H9 (cell line): ENCODE measurements at regions not wholly inside any gene's neighbourhood (a gene's known extent, or its start where the extent isn't known, plus 50 kb on each side); places are given as distances from the start of the nearest gene placed in this dataset.

ENCODE experiments used
- DNase-seq: peaks from one replicate; pipeline ENCODE4 v3.0.0-alpha.2; 2017
- H2AFZ ChIP-seq: one replicate; pipeline ENCODE4 v1.6.1; 2013; ENCODE audit warnings: mild to moderate bottlenecking, low read length, control low read depth, moderate library complexity
- H2AK5ac ChIP-seq: 2 replicates; pipeline ENCODE4 v1.6.1; 2013; ENCODE audit warnings: low read length, control low read depth, mixed read lengths; ENCODE audit not compliant: insufficient read length
- H2BK120ac ChIP-seq: one replicate; pipeline ENCODE4 v1.6.1; 2013; ENCODE audit warnings: low read depth, mild to moderate bottlenecking, low read length, control low read depth, inconsistent platforms; ENCODE audit not compliant: poor library complexity, severe bottlenecking
- H2BK12ac ChIP-seq: 2 replicates; pipeline ENCODE4 v1.6.1; 2013; ENCODE audit warnings: low read length, control low read depth, mixed read lengths, low read depth; ENCODE audit not compliant: insufficient read length
- H2BK15ac ChIP-seq: 2 replicates; pipeline ENCODE4 v1.6.1; 2013; ENCODE audit warnings: low read depth, low read length, control low read depth
- H2BK20ac ChIP-seq: one replicate; pipeline ENCODE4 v1.6.1; 2013; ENCODE audit warnings: low read depth, mild to moderate bottlenecking, low read length, control low read depth, inconsistent platforms; ENCODE audit not compliant: poor library complexity, severe bottlenecking
- H2BK5ac ChIP-seq: 2 replicates; pipeline ENCODE4 v1.6.1; 2013; ENCODE audit warnings: low read length, control low read depth, mixed read lengths; ENCODE audit not compliant: insufficient read length
- H3K14ac ChIP-seq: 2 replicates; pipeline ENCODE4 v1.6.1; 2013; ENCODE audit warnings: low read length, control low read depth; ENCODE audit not compliant: insufficient read depth
- H3K18ac ChIP-seq: 2 replicates; pipeline ENCODE4 v1.6.1; 2013; ENCODE audit warnings: low read depth, mild to moderate bottlenecking, mixed read lengths, low read length, control low read depth; ENCODE audit not compliant: insufficient read length
- H3K23ac ChIP-seq: 2 replicates; pipeline ENCODE4 v1.6.1; 2013; ENCODE audit warnings: low read length, control low read depth, mixed read lengths, low read depth; ENCODE audit not compliant: insufficient read length
- H3K23me2 ChIP-seq: 2 replicates; pipeline ENCODE4 v1.6.1; 2013; ENCODE audit warnings: low read depth, mild to moderate bottlenecking, mixed read lengths, low read length, control low read depth; ENCODE audit not compliant: insufficient read length, poor library complexity, severe bottlenecking
- H3K27ac ChIP-seq: 2 replicates; pipeline ENCODE4 v1.5.1; 2013; ENCODE audit warnings: low read length, control low read depth, mixed read lengths, low read depth; ENCODE audit not compliant: insufficient read length
- H3K27me3 ChIP-seq: 2 replicates; pipeline ENCODE4 v1.6.1; 2013; ENCODE audit warnings: low read length, control low read depth, inconsistent platforms; ENCODE audit not compliant: insufficient read depth
- H3K4ac ChIP-seq: 2 replicates; pipeline ENCODE4 v1.6.1; 2013; ENCODE audit warnings: low read depth, mild to moderate bottlenecking, control low read depth, inconsistent platforms, low read length, moderate library complexity
- H3K4me1 ChIP-seq: 2 replicates; pipeline ENCODE4 v1.6.1; 2013; ENCODE audit warnings: low read length, control low read depth, inconsistent platforms; ENCODE audit not compliant: insufficient read depth
- H3K4me2 ChIP-seq: 2 replicates; pipeline ENCODE4 v1.6.1; 2013; ENCODE audit warnings: low read length, control low read depth, mixed read lengths; ENCODE audit not compliant: insufficient read length, insufficient read depth
- H3K56ac ChIP-seq: 2 replicates; pipeline ENCODE4 v1.6.1; 2013; ENCODE audit warnings: low read depth, mild to moderate bottlenecking, mixed read lengths, low read length, control low read depth; ENCODE audit not compliant: insufficient read length
- H3K79me1 ChIP-seq: 2 replicates; pipeline ENCODE4 v1.6.1; 2013; ENCODE audit warnings: low read depth, mild to moderate bottlenecking, moderate library complexity, low read length, control low read depth, inconsistent platforms; ENCODE audit not compliant: insufficient read depth, poor library complexity, severe bottlenecking
- H3K79me2 ChIP-seq: 2 replicates; pipeline ENCODE4 v1.6.1; 2013; ENCODE audit warnings: low read length, control low read depth, inconsistent platforms; ENCODE audit not compliant: insufficient read depth
- H3K9ac ChIP-seq: 2 replicates; pipeline ENCODE4 v1.6.1; 2013; ENCODE audit warnings: low read length, control low read depth, mixed read lengths; ENCODE audit not compliant: insufficient read length; ENCODE audit errors: extremely low read depth
- H3K9me3 ChIP-seq: one replicate; pipeline ENCODE4 v1.6.1; 2013; ENCODE audit warnings: low read depth, low read length, inconsistent platforms; ENCODE audit not compliant: control insufficient read depth
- H3T11ph ChIP-seq: one replicate; pipeline ENCODE4 v1.6.1; 2013; ENCODE audit warnings: mild to moderate bottlenecking, low read length, control low read depth, inconsistent platforms
- H4K20me1 ChIP-seq: one replicate; pipeline ENCODE4 v1.6.1; 2013; ENCODE audit not compliant: control insufficient read depth, insufficient read length, insufficient read depth
- H4K5ac ChIP-seq: 2 replicates; pipeline ENCODE4 v1.6.1; 2013; ENCODE audit warnings: low read depth, mild to moderate bottlenecking, mixed read lengths, low read length, control low read depth; ENCODE audit not compliant: insufficient read length
- H4K8ac ChIP-seq: replicated peaks from 2 replicates; pipeline ENCODE4 v1.6.1; 2013; ENCODE audit warnings: low read length, control low read depth, mixed read lengths, low read depth; ENCODE audit not compliant: insufficient read length
- H4K91ac ChIP-seq: 2 replicates; pipeline ENCODE4 v1.6.1; 2013; ENCODE audit warnings: low read depth, mild to moderate bottlenecking, moderate library complexity, mixed read lengths, low read length, control low read depth; ENCODE audit not compliant: insufficient read length
- H3K27ac Mint-ChIP-seq, 3 experiments: 2 replicates in 2 of 3; 3 replicates in 1 of 3; pipeline ENCODE4 v1.8.0; 2020 to 2021; ENCODE audit warnings: mixed read lengths in 3 of 3, mild to moderate bottlenecking in 1 of 3, moderate library complexity in 1 of 3
- H3K27me3 Mint-ChIP-seq: 2 replicates; pipeline ENCODE4 v1.8.0; 2021; ENCODE audit warnings: low read depth, mild to moderate bottlenecking, moderate library complexity, mixed read lengths
- H3K36me3 Mint-ChIP-seq, 3 experiments: 2 replicates in 2 of 3; 3 replicates in 1 of 3; pipeline ENCODE4 v1.8.0; 2020 to 2021; ENCODE audit warnings: low read depth in 3 of 3, mixed read lengths in 3 of 3; ENCODE audit not compliant: insufficient read depth in 1 of 3
- H3K4me1 Mint-ChIP-seq, 2 experiments: 2 replicates each; pipeline ENCODE4 v1.8.0; 2020; ENCODE audit warnings: mixed read lengths in 2 of 2
- H3K4me3 Mint-ChIP-seq, 2 experiments: 2 replicates in 1 of 2; 3 replicates in 1 of 2; pipeline ENCODE4 v1.8.0; 2020 to 2021; ENCODE audit warnings: mild to moderate bottlenecking in 2 of 2, mixed read lengths in 2 of 2, moderate library complexity in 1 of 2
- H3K9me3 Mint-ChIP-seq, 2 experiments: 2 replicates in 1 of 2; 3 replicates in 1 of 2; pipeline ENCODE4 v1.8.0; 2020; ENCODE audit warnings: mild to moderate bottlenecking in 2 of 2, mixed read lengths in 2 of 2, moderate library complexity in 1 of 2
- WGBS: extraction: QIAGEN DNeasy Blood & Tissue Kit; methylation state at CpG from one replicate; pipeline ENCODE4 v1.1.7; 2013; ENCODE audit warnings: missing lambda C conversion rate, low lambda C conversion rate, mixed read lengths; ENCODE audit not compliant: insufficient read length; ENCODE audit errors: extremely low coverage; 5-methylcytosine and 5-hydroxymethylcytosine counted together
- TF ChIP-seq, protein P1 (sequence below): fragments of 200-600 bp; sonication (generic); conservative IDR thresholded peaks from 3 replicates; pipeline ENCODE4 v1.8.0; 2021; ENCODE audit warnings: antibody characterized with exemption, mild to moderate bottlenecking

DNA sequence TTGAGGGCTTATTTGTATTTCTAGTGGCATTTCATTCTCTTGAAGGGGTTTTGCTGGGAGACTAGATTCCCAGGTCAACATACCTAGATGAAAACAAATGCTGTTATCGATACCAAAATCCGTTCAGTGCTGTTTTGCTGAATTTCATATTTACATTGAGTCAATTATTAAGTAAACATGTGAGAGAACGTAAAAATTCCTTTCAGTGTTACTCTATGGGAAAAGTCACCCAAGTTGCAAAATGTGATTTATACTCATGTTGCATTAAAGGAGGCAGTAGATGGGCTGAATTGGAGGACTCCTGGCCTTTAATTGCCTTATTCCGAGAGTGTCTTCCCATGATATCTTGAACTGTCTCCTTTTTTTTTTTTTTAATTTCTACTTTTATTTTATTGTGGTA, 1011.3 kb upstream of the NR2F2 start:
- peaks cover 3% of the 10 kb centered on the region for H3K27me3 Mint-ChIP-seq
- Histone ChIP-seq H2BK15ac (no peak overlapping the region), H3K79me1 (no peaks in the 10 kb centered on the region), H3K79me2 (no peaks in the 10 kb centered on the region), H2AK5ac (no peak overlapping the region), H2BK120ac (no peak overlapping the region), H2BK5ac (no peak overlapping the region), H3K4ac (no peak overlapping the region), H3K4me1 (no peaks in the 10 kb centered on the region), H3K18ac (no peak overlapping the region), H4K20me1 (no peaks in the 10 kb centered on the region), H3K23me2 (no peaks in the 10 kb centered on the region), H3K9ac (no peak overlapping the region), H3K56ac (no peak overlapping the region), H3T11ph (no peak overlapping the region), H3K27ac (no peak overlapping the region), H3K27me3 (no peaks in the 10 kb centered on the region), H3K23ac (no peak overlapping the region), H4K8ac (no peak overlapping the region), H3K4me2 (no peak overlapping the region), H4K5ac (no peak overlapping the region), H2BK20ac (no peak overlapping the region), H3K9me3 (no peaks in the 10 kb centered on the region), H4K91ac (no peak overlapping the region), H2BK12ac (no peak overlapping the region), H2AFZ (no peak overlapping the region), H3K14ac (no peak overlapping the region)
- TF ChIP-seq, protein P1, sequence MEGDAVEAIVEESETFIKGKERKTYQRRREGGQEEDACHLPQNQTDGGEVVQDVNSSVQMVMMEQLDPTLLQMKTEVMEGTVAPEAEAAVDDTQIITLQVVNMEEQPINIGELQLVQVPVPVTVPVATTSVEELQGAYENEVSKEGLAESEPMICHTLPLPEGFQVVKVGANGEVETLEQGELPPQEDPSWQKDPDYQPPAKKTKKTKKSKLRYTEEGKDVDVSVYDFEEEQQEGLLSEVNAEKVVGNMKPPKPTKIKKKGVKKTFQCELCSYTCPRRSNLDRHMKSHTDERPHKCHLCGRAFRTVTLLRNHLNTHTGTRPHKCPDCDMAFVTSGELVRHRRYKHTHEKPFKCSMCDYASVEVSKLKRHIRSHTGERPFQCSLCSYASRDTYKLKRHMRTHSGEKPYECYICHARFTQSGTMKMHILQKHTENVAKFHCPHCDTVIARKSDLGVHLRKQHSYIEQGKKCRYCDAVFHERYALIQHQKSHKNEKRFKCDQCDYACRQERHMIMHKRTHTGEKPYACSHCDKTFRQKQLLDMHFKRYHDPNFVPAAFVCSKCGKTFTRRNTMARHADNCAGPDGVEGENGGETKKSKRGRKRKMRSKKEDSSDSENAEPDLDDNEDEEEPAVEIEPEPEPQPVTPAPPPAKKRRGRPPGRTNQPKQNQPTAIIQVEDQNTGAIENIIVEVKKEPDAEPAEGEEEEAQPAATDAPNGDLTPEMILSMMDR = no peak
- no CpG with 5 or more reads among the region's 4 CpGs for WGBS
- H3K4me3 Mint-ChIP-seq = no peak overlapping the region
- no peak for DNase-seq
- no peak overlapping the region for H3K27ac Mint-ChIP-seq
- no peaks in the 10 kb centered on the region for H3K4me1 Mint-ChIP-seq
- peaks cover 0 to 8% of the 10 kb centered on the region in 2 experiments; a peak in 4 of 5 replicates for H3K9me3 Mint-ChIP-seq
- H3K36me3 Mint-ChIP-seq = peaks cover 0 to 4% (median 0%) of the 10 kb centered on the region in 3 experiments; a peak in 2 of 7 replicates
